NB4 (cell line): ENCODE measurements at regions not wholly inside any gene's neighbourhood (a gene's known extent, or its start where the extent isn't known, plus 50 kb on each side); places are given as distances from the start of the nearest gene placed in this dataset.
"Not testable (repeated sequence)": the region's sequence is repeated elsewhere in the genome, so short reads cannot be mapped to it uniquely, and the experiment has no call there.

Source experiments
- DNase-seq: peaks from one replicate; pipeline ENCODE4 v3.0.0; 2010; ENCODE audit warnings: low read depth
- H3K4me3 ChIP-seq: one replicate; pipeline ENCODE4 v1.5.1; 2011; ENCODE audit warnings: mild to moderate bottlenecking, low read depth, low read length, moderate library complexity
- MYC ChIP-seq: IDR thresholded peaks from 2 replicates; pipeline ENCODE4 v1.6.1; 2011; ENCODE audit warnings: low read depth, low read length
- POLR2A ChIP-seq: IDR thresholded peaks from 2 replicates; pipeline ENCODE4 v1.6.1; 2011; ENCODE audit warnings: mild to moderate bottlenecking; ENCODE audit not compliant: insufficient read length; ENCODE audit errors: extremely low read depth
- TF ChIP-seq, protein P1 (sequence below): IDR thresholded peaks from 2 replicates; pipeline ENCODE4 v1.6.1; 2011; ENCODE audit warnings: low read depth, low read length
- TF ChIP-seq, protein P2 (sequence below): IDR thresholded peaks from one replicate; pipeline ENCODE4 v1.5.1; 2012; ENCODE audit warnings: low read depth, low read length

DNA sequence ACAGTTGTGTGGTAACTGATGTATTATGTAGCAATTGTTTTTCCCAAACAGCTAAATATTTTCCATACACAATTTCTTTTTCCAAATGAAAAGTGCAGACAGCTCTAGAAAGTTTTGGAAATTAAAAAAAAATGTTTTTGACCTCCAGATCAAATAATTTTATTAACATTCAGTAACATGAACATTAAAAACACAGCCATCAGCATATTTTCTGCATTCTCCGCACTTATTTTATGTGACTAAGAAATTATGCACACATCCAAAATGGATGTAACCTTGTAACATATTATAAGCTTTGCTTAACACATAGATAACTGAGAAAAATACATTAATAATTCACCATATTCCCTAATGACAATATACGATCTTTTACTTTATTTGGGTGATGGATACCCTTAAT lies 224.6 kb downstream of the VGLL3 start:
- TF ChIP-seq, protein P1, sequence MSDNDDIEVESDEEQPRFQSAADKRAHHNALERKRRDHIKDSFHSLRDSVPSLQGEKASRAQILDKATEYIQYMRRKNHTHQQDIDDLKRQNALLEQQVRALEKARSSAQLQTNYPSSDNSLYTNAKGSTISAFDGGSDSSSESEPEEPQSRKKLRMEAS: no peak
- TF ChIP-seq, protein P2, sequence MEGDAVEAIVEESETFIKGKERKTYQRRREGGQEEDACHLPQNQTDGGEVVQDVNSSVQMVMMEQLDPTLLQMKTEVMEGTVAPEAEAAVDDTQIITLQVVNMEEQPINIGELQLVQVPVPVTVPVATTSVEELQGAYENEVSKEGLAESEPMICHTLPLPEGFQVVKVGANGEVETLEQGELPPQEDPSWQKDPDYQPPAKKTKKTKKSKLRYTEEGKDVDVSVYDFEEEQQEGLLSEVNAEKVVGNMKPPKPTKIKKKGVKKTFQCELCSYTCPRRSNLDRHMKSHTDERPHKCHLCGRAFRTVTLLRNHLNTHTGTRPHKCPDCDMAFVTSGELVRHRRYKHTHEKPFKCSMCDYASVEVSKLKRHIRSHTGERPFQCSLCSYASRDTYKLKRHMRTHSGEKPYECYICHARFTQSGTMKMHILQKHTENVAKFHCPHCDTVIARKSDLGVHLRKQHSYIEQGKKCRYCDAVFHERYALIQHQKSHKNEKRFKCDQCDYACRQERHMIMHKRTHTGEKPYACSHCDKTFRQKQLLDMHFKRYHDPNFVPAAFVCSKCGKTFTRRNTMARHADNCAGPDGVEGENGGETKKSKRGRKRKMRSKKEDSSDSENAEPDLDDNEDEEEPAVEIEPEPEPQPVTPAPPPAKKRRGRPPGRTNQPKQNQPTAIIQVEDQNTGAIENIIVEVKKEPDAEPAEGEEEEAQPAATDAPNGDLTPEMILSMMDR: no peak
- TF ChIP-seq POLR2A: no peak
- no peak for TF ChIP-seq MYC
- no peak overlapping the region for H3K4me3 ChIP-seq
- DNase-seq: no peak

DNA sequence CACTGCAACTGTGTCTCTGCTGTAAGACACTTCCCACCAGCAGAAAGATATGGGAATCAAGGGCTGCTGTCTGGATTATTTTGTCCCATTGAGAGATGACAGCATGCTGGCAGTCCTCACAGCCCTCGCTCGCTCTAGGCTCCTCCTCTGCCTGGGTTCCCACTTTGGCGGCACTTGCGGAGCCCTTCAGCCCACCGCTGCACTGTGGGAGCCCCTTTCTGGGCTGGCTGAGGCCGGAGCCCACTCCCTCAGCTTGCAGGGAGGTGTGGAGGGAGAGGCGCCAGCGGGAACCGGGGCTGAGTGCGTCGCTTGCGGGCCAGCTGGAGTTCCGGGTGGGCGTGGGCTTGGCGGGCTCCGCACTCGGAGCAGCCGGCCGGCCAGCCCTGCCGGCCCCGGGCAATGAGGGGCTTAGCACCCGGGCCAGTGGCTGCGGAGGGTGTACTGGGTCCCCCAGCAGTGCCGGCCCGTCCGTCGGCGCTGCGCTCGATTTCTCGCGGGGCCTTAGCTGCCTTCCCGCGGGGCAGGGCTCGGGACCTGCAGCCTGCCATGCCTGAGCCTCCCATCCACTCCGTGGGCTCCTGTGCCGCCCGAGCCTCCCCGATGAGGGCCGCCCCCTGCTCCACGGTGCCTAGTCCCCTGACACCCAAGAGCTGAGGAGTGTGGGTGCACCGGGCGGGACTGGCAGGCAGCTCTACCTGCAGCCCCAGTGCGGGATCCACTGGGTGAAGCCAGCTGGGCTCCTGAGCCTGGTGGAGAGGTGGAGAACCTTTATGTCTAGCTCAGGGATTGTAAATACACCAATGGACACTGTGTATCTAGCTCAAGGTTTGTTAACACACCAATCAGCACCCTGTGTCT lies 233.4 kb downstream of the VGLL3 start:
- not testable (repeated sequence) for DNase-seq, H3K4me3 ChIP-seq

DNA sequence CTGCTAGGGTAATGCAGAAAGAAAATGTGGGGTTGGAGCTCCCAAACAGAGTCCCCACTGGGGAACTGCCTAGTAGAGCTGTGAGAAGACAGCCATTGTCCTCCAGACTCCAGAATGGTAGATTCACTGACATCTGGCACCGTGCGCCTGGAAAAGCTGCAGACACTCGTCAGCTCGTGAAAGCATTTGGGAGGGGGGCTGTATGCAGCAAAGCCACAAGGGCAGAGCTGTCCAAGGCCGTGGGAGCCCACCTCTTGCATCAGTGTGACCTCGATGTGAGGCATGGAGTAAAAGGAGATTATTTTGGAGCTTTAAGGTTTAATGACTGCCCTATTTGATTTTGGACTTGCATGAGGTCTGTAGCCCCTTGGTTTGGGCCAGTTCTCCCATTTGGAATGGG lies 242.9 kb downstream of the VGLL3 start:
- no peak for DNase-seq
- no peak for TF ChIP-seq MYC
- TF ChIP-seq, protein P2: no peak
- TF ChIP-seq, protein P1: no peak
- no peak for TF ChIP-seq POLR2A
- H3K4me3 ChIP-seq: no peak overlapping the region

DNA sequence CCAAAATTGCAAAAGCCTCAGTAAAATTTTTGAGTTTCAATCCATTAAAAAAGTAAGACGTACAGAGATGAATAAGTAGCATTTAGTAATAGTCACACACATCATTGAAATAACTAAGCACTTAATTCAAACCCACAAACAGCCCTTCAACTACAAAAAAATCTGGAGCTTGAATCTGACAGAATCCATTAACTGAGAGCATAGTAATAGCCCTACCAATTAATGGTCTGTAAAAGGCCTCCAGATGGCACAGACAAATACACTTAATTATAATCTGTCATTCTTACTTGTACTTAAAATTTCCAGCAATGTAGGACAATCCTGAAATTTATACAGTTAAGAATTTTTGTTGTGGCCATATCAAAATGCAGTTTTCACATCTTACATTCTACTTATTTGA lies 246.9 kb downstream of the VGLL3 start:
- TF ChIP-seq, protein P2: no peak
- TF ChIP-seq MYC: no peak
- TF ChIP-seq POLR2A: no peak
- TF ChIP-seq, protein P1: no peak
- no peak overlapping the region for H3K4me3 ChIP-seq
- DNase-seq: no peak

DNA sequence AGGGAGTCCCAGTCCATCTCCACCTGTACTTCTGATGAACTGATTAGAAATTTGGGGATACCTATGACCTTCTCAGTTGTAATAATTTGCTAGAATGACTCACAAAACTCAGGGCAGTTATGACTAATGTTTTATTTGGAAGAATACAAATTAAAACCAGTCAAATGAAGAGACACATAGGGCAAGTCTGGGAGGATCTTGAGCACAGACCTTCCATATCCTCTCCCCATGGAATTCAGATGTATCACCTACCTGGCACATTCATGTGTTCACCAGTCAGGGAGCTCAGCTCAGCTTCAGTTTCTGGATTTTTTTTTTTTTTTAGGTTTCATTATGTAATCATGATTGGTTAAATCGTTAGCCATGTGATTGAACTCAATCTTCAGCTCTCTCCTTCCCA lies 247.7 kb downstream of the VGLL3 start:
- TF ChIP-seq, protein P2: no peak
- TF ChIP-seq, protein P1: no peak
- TF ChIP-seq MYC: no peak
- TF ChIP-seq POLR2A: no peak
- no peak for DNase-seq
- no peak overlapping the region for H3K4me3 ChIP-seq

DNA sequence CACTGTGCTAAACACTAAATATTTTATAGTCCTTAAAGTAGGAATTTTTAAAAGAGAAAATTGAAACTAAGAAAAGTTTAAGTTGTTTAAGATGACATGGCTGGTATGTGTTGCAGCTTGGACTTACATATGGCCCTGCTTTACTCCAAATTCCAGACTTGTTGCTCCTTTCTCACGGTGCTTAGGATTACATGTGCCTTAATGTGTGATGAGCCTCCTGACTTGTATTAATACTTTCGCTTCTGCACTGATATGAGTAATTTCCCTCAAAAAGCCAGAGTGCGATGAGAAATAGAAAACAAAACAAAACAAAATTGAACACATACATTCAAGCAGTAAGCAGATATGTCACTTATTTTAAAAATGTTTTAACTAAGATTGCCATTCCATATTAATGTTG lies 250.2 kb downstream of the VGLL3 start:
- TF ChIP-seq POLR2A: no peak
- TF ChIP-seq, protein P2: no peak
- TF ChIP-seq MYC: no peak
- TF ChIP-seq, protein P1: no peak
- H3K4me3 ChIP-seq: no peak overlapping the region
- DNase-seq: no peak
